Liver (tissue), 3 donors: ENCODE measurements at regions not wholly inside any gene's neighbourhood (a gene's known extent, or its start where the extent isn't known, plus 50 kb on each side); places are given as distances from the start of the nearest gene placed in this dataset.

ENCODE experiments used
- ATF3 ChIP-seq: IDR thresholded peaks from 2 replicates; pipeline ENCODE4 v1.6.1; 2016; ENCODE audit warnings: antibody characterized with exemption
- CTCF ChIP-seq: fragments of 150-350 bp; IDR thresholded peaks from 2 replicates; pipeline ENCODE4 v1.5.1; 2017; ENCODE audit warnings: improper control_type of control experiment, low read depth, low read length; ENCODE audit not compliant: missing input control
- GABPA ChIP-seq, 2 donors: IDR thresholded peaks in 1 of 2; conservative IDR thresholded peaks in 1 of 2; 2 replicates each; pipeline ENCODE4 v1.6.1; 2016; ENCODE audit warnings: antibody characterized with exemption in 2 of 2, mild to moderate bottlenecking in 1 of 2, moderate library complexity in 1 of 2
- HNF4A ChIP-seq, 2 donors: conservative IDR thresholded peaks; 2 replicates each; pipeline ENCODE4 v1.6.1; 2016; ENCODE audit warnings: antibody characterized with exemption in 2 of 2, mild to moderate bottlenecking in 2 of 2
- HNF4G ChIP-seq: IDR thresholded peaks from 2 replicates; pipeline ENCODE4 v1.6.1; 2016; ENCODE audit warnings: antibody characterized with exemption
- JUND ChIP-seq, 2 donors: IDR thresholded peaks; 2 replicates each; pipeline ENCODE4 v1.6.1; 2016; ENCODE audit warnings: antibody characterized with exemption in 2 of 2
- MAX ChIP-seq: IDR thresholded peaks from 2 replicates; pipeline ENCODE4 v1.6.1; 2016; ENCODE audit warnings: antibody characterized with exemption
- NR2F2 ChIP-seq: IDR thresholded peaks from 2 replicates; pipeline ENCODE4 v1.6.1; 2016; ENCODE audit warnings: antibody characterized with exemption
- REST ChIP-seq: IDR thresholded peaks from 2 replicates; pipeline ENCODE4 v1.6.1; 2016; ENCODE audit warnings: antibody characterized with exemption, mild to moderate bottlenecking
- RXRA ChIP-seq, 2 donors: IDR thresholded peaks; 2 replicates each; pipeline ENCODE4 v1.6.1; 2017 to 2018; ENCODE audit warnings: antibody characterized with exemption in 2 of 2, mild to moderate bottlenecking in 1 of 2
- SP1 ChIP-seq: IDR thresholded peaks from 2 replicates; pipeline ENCODE4 v1.6.1; 2018; ENCODE audit warnings: antibody characterized with exemption, mild to moderate bottlenecking
- TAF1 ChIP-seq: conservative IDR thresholded peaks from 2 replicates; pipeline ENCODE4 v1.6.1; 2016; ENCODE audit warnings: antibody characterized with exemption, mild to moderate bottlenecking
- donor health status: healthy.
- donor health status: healthy.

GRCh38 chr15:95898761-95899160 is 431.7 kb upstream of the NR2F2 start:
- no peak for TF ChIP-seq HNF4A (conservative IDR thresholded peaks at IDR 0.05)
- no peak for TF ChIP-seq HNF4G
- TF ChIP-seq REST = no peak
- no peak for TF ChIP-seq CTCF
- TF ChIP-seq ATF3 = no peak
- TF ChIP-seq MAX = no peak
- no peak for TF ChIP-seq GABPA (IDR thresholded peaks at IDR 0.05 in 1 of 2, conservative IDR thresholded peaks at IDR 0.05 in 1 of 2)
- TF ChIP-seq JUND (IDR thresholded peaks at IDR 0.05) = no peak
- no peak for TF ChIP-seq NR2F2
- no peak for TF ChIP-seq TAF1
- no peak for TF ChIP-seq SP1
- TF ChIP-seq RXRA (IDR thresholded peaks at IDR 0.05) = no peak
